PC-3 (cell line): ENCODE measurements at regions not wholly inside any gene's neighbourhood (a gene's known extent, or its start where the extent isn't known, plus 50 kb on each side); places are given as distances from the start of the nearest gene placed in this dataset.

Experiments used
- EZH2 ChIP-seq: fragments of 300-600 bp; sonication (generic); IDR thresholded peaks from one replicate; pipeline ENCODE4 v1.6.1; 2017; ENCODE audit warnings: antibody characterized with exemption, mild to moderate bottlenecking, low read length; ENCODE audit not compliant: unreplicated experiment
- TF ChIP-seq, protein P1 (sequence below): fragments of 300-600 bp; sonication (generic); conservative IDR thresholded peaks from 2 replicates; pipeline ENCODE4 v1.5.1; 2017; ENCODE audit warnings: antibody characterized with exemption, low read depth, mild to moderate bottlenecking, low read length

DNA sequence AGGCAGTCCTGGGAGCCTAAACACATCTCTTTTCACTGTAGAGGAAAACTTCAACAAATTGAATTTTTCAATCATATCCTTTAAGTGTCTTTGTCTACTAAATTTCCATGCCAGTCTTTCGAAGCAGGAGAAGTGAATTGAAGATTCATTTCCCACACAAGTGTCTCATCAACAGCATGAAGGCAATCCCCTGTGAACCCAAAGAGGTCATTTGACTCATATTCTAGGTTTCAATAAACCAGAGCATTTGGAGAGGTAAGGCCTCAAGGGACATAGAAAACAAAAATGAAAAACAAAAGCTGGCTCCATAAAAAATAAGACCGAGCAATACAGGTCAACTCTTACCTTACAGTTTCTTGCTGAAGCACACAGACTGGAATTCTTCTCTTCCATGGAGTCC, 94.1 kb upstream of the ATP1B1 start:
- TF ChIP-seq, protein P1, sequence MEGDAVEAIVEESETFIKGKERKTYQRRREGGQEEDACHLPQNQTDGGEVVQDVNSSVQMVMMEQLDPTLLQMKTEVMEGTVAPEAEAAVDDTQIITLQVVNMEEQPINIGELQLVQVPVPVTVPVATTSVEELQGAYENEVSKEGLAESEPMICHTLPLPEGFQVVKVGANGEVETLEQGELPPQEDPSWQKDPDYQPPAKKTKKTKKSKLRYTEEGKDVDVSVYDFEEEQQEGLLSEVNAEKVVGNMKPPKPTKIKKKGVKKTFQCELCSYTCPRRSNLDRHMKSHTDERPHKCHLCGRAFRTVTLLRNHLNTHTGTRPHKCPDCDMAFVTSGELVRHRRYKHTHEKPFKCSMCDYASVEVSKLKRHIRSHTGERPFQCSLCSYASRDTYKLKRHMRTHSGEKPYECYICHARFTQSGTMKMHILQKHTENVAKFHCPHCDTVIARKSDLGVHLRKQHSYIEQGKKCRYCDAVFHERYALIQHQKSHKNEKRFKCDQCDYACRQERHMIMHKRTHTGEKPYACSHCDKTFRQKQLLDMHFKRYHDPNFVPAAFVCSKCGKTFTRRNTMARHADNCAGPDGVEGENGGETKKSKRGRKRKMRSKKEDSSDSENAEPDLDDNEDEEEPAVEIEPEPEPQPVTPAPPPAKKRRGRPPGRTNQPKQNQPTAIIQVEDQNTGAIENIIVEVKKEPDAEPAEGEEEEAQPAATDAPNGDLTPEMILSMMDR = no peak
- TF ChIP-seq EZH2 = no peak
